Ectodermal cell (in vitro differentiated cells): ENCODE measurements at regions not wholly inside any gene's neighbourhood (a gene's known extent, or its start where the extent isn't known, plus 50 kb on each side); places are given as distances from the start of the nearest gene placed in this dataset.

Source experiments
- H3K27ac ChIP-seq: 2 replicates; pipeline ENCODE4 v1.7.0; 2013; ENCODE audit warnings: mild to moderate bottlenecking, low read depth, low read length; ENCODE audit not compliant: insufficient read depth, poor library complexity, severe bottlenecking
- H3K27me3 ChIP-seq: 2 replicates; pipeline ENCODE4 v1.7.0; 2013; ENCODE audit warnings: mild to moderate bottlenecking, low read length; ENCODE audit not compliant: insufficient read depth, control insufficient read depth, poor library complexity, severe bottlenecking
- H3K36me3 ChIP-seq: one replicate; pipeline ENCODE4 v1.7.0; 2013; ENCODE audit warnings: low read length; ENCODE audit not compliant: control insufficient read depth, insufficient read depth
- H3K4me1 ChIP-seq: one replicate; pipeline ENCODE4 v1.7.0; 2013; ENCODE audit warnings: low read length; ENCODE audit not compliant: control insufficient read depth, insufficient read depth
- H3K4me3 ChIP-seq: 2 replicates; pipeline ENCODE4 v1.7.0; 2013; ENCODE audit warnings: low read depth, low read length, control low read depth; ENCODE audit not compliant: insufficient read depth
- H3K9me3 ChIP-seq: 2 replicates; pipeline ENCODE4 v1.7.0; 2013; ENCODE audit warnings: mild to moderate bottlenecking, low read length, moderate library complexity; ENCODE audit not compliant: control insufficient read depth
- WGBS, 2 experiments: methylation state at CpG; one replicate each; pipeline ENCODE4 v1.1.7; 2013; ENCODE audit warnings: missing lambda C conversion rate in 2 of 2; 5-methylcytosine and 5-hydroxymethylcytosine counted together

GRCh38 chr5:38724301-38725030, 121.3 kb upstream of the OSMR start:
- Histone ChIP-seq H3K27ac (peak overlapping the region; percentile 44), H3K27me3 (no peaks in the 10 kb centered on the region), H3K4me3 (no peak overlapping the region), H3K9me3 (no peaks in the 10 kb centered on the region), H3K4me1 (peaks cover 32% of the 10 kb centered on the region), H3K36me3 (no peaks in the 10 kb centered on the region)
- WGBS, 2 experiments = 84 to 93% methylated on average over 2 of the region's 2 CpGs

DNA sequence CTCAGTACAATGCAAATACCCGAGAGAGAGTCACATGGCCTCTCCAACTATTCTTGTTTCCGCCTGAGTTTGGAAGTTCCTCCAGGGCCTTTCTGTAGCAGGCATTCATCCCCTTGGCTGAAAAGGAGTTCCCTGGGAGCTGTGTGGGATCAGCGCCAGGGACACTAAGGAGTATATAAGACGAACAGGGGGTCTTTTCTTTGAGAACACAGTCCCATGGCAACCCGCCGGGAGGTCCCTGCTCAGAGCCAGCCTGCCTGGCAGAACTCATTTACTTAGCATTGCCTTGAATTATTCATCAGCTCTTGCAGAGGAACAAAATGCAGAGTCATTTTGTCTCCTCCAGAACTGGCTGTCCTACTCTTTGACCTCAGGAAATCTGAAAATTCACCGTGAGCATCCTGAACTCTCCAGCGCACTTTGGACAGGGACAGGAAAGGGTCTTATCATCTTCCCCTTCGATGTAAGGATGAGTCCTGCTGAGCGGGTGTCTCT, 120.4 kb upstream of the OSMR start:
- WGBS, 2 experiments = 33 to 36% methylated on average over 10 of the region's 10 CpGs
- H3K27ac ChIP-seq = peak overlapping the region; percentile 44
- no peaks in the 10 kb centered on the region for H3K27me3 ChIP-seq
- no peaks in the 10 kb centered on the region for H3K9me3 ChIP-seq
- H3K4me1 ChIP-seq = peaks cover 32% of the 10 kb centered on the region
- no peaks in the 10 kb centered on the region for H3K36me3 ChIP-seq
- no peak overlapping the region for H3K4me3 ChIP-seq

- Histone ChIP-seq H3K27me3 (no peaks in the 10 kb centered on the region), H3K4me3 (no peak overlapping the region), H3K4me1 (peaks cover 32% of the 10 kb centered on the region), H3K9me3 (no peaks in the 10 kb centered on the region), H3K36me3 (no peaks in the 10 kb centered on the region), H3K27ac (peak overlapping the region; percentile 44)
- 96% methylated on average over 3 of the region's 3 CpGs for WGBS, 2 experiments
Observed at GRCh38 chr5:38726279-38726678, 119.5 kb upstream of the OSMR start.

DNA sequence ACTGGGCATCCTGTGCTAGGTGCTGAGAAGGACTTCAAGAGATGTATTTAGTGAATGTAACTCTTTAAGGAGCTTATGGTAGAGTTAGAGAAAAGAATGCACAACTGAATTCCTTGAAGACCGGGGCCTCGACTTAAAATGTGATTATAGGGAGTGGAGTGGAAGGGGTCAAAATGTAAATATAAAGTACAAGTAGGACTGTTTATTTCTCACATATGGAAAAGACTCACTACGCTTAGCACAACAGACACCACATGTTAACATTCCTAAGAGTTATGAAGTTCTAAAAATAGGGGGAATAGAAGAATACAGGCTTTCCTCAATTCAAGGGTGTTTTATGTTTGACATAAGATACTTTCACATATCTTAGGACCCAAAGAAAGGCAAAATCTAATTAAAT, 117.8 kb upstream of the OSMR start:
- 89 to 91% methylated on average over 2 to 3 of the region's 3 CpGs for WGBS, 2 experiments
- no peaks in the 10 kb centered on the region for H3K9me3 ChIP-seq
- no peaks in the 10 kb centered on the region for H3K27me3 ChIP-seq
- no peak overlapping the region for H3K4me3 ChIP-seq
- peaks cover 32% of the 10 kb centered on the region for H3K4me1 ChIP-seq
- H3K36me3 ChIP-seq = no peaks in the 10 kb centered on the region
- no peak overlapping the region for H3K27ac ChIP-seq

DNA sequence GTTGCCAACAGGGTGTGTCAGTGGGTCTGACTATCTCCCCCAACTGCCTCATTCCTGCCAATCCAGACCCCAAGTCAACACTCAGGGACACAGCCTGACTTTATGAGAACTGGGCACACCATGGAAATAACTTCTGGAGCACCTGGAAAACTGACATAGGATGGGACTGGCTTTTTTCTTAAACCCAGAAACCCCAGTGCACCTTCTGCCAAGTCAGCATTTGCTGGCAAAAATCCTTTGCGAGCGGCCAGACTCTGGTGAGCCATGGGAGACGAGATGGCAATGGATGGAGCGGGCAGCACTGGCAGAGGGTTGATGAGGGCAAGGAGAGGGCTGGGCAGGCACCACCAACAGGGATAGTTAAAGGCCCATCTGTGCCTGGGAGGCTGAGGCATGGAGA, 114.4 kb upstream of the OSMR start:
- no peak overlapping the region for H3K4me3 ChIP-seq
- no peaks in the 10 kb centered on the region for H3K9me3 ChIP-seq
- no peaks in the 10 kb centered on the region for H3K27me3 ChIP-seq
- WGBS, 2 experiments = 84 to 85% methylated on average over 4 of the region's 4 CpGs
- no peaks in the 10 kb centered on the region for H3K36me3 ChIP-seq
- H3K4me1 ChIP-seq = peaks cover 4% of the 10 kb centered on the region
- H3K27ac ChIP-seq = no peak overlapping the region

DNA sequence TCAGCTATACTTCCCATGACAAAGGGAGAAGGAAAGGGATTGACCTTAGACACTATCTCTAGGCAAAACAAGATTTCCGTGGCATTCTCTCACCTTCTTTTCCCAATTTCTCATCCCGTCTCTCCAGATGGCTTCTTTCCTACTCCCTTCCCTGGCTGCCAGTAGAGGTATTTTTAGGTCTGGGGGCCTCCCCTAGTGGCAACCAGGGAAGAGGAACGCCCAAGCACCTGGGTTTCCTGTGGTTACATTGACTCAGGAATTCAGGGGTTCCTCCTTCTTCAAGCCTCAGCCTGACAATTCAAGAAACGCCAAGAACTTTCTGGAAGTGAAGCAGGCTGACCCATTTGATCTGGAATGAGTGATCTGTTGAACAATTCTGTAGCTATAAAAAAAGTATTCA, 111.5 kb upstream of the OSMR start:
- no peaks in the 10 kb centered on the region for H3K27me3 ChIP-seq
- H3K9me3 ChIP-seq = no peaks in the 10 kb centered on the region
- no peaks in the 10 kb centered on the region for H3K4me1 ChIP-seq
- 51 to 59% methylated on average over 4 of the region's 4 CpGs for WGBS, 2 experiments
- H3K36me3 ChIP-seq = no peaks in the 10 kb centered on the region
- H3K27ac ChIP-seq = no peak overlapping the region
- H3K4me3 ChIP-seq = no peak overlapping the region

GRCh38 chr5:38736089-38736488, 109.7 kb upstream of the OSMR start:
- H3K9me3 ChIP-seq = no peaks in the 10 kb centered on the region
- no peaks in the 10 kb centered on the region for H3K27me3 ChIP-seq
- no peak overlapping the region for H3K27ac ChIP-seq
- H3K4me3 ChIP-seq = no peak overlapping the region
- H3K36me3 ChIP-seq = no peaks in the 10 kb centered on the region
- H3K4me1 ChIP-seq = no peaks in the 10 kb centered on the region
- 71 to 76% methylated on average over 2 of the region's 2 CpGs for WGBS, 2 experiments

DNA sequence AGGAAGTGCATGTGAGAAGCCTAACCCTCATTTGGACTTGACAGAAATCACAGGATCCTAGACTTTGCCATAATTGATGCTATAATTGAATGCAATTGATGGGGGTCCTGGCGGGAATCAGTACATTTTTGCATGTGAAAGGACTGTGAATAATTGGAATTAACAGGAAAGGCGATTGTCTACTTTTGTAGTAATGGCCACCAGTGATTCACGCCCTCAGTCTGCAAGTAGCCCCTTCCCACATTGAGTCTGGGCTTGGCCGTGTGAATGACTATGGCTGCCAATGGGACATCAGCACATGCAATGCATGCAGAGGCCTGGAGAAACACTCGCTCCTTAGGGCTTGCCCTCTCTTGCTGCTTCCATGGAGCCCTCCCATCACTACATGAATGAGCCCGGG, 107.8 kb upstream of the OSMR start:
- H3K27me3 ChIP-seq = no peaks in the 10 kb centered on the region
- no peaks in the 10 kb centered on the region for H3K4me1 ChIP-seq
- no peaks in the 10 kb centered on the region for H3K9me3 ChIP-seq
- no peaks in the 10 kb centered on the region for H3K36me3 ChIP-seq
- no peak overlapping the region for H3K27ac ChIP-seq
- H3K4me3 ChIP-seq = no peak overlapping the region
- WGBS, 2 experiments = 93 to 94% methylated on average over 6 of the region's 6 CpGs

DNA sequence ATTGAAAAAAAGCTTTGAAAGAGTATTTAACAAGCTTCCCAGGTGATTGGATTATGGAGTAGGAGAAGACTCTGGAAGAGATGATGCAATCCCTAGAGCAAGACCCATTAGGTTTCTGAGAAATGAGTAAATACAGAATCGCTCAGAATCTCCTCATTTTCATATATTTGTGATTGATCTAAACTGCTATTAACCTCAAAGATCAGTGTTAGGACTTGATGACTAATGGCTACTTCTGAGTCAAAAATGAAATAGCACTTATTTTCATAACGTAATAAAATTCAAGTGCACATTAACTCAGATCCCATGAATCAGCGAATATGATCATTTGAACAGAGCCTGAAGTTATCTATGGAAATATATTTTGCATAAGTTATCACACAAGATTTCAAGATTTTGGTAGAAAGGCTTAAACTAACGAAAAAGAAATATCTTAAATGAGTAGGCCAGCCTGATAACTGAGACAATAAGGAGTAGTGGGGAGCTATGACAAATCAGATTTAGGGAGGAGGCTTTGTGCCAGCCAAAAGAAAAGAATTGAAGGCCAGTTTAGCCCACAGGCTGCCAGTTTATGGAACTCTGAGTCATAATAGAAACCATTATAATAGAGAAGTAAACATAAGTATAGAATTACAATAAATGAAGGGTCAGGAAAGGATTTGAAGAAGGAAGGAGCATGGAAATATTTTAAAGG, 106.7 kb upstream of the OSMR start:
- Histone ChIP-seq H3K4me1 (no peaks in the 10 kb centered on the region), H3K9me3 (no peaks in the 10 kb centered on the region)
- WGBS, 2 experiments = 93 to 96% methylated on average over 2 to 4 of the region's 4 CpGs

GRCh38 chr5:38739705-38740045, 106.1 kb upstream of the OSMR start:
- WGBS, 2 experiments = 91 to 100% methylated on average over 1 of the region's 1 CpG
- H3K36me3 ChIP-seq = no peaks in the 10 kb centered on the region
- no peaks in the 10 kb centered on the region for H3K9me3 ChIP-seq
- H3K27me3 ChIP-seq = no peaks in the 10 kb centered on the region
- H3K4me1 ChIP-seq = no peaks in the 10 kb centered on the region
- H3K27ac ChIP-seq = no peak overlapping the region
- no peak overlapping the region for H3K4me3 ChIP-seq

More for the DNA sequence above, 106.7 kb upstream of the OSMR start:
- H3K27ac ChIP-seq = no peak overlapping the region
- H3K27me3 ChIP-seq = no peaks in the 10 kb centered on the region
- no peak overlapping the region for H3K4me3 ChIP-seq
- H3K36me3 ChIP-seq = no peaks in the 10 kb centered on the region
